DOHH2 (cell line): ENCODE measurements at regions not wholly inside any gene's neighbourhood (a gene's known extent, or its start where the extent isn't known, plus 50 kb on each side); places are given as distances from the start of the nearest gene placed in this dataset.

Source experiments
- H3F3A ChIP-seq: fragments of 200-600 bp; sonication (generic), shearing (Covaris generic); 2 replicates; pipeline ENCODE4 v1.6.0; 2016; ENCODE audit warnings: antibody characterized with exemption, mild to moderate bottlenecking; ENCODE audit not compliant: control insufficient read depth, insufficient read depth
- H3K27ac ChIP-seq: fragments of 200-600 bp; sonication (generic); 2 replicates; pipeline ENCODE4 v1.5.1; 2014; ENCODE audit warnings: low read depth, mild to moderate bottlenecking, low read length, moderate library complexity
- H3K27me3 ChIP-seq: fragments of 200-600 bp; sonication (generic); 2 replicates; pipeline ENCODE4 v1.6.1; 2014; ENCODE audit warnings: mild to moderate bottlenecking, low read length, mixed read lengths; ENCODE audit not compliant: control insufficient read depth
- H3K36me3 ChIP-seq: fragments of 200-600 bp; sonication (generic); 2 replicates; pipeline ENCODE4 v1.6.1; 2014; ENCODE audit warnings: mild to moderate bottlenecking, low read length, moderate library complexity, mixed read lengths; ENCODE audit not compliant: control insufficient read depth
- H3K4me1 ChIP-seq: fragments of 200-600 bp; sonication (generic); 2 replicates; pipeline ENCODE4 v1.6.1; 2014; ENCODE audit warnings: mild to moderate bottlenecking, low read length, mixed read lengths; ENCODE audit not compliant: control insufficient read depth
- H3K4me2 ChIP-seq: fragments of 200-600 bp; sonication (generic); 2 replicates; pipeline ENCODE4 v1.6.0; 2014; ENCODE audit warnings: mild to moderate bottlenecking, low read length, moderate library complexity
- H3K4me3 ChIP-seq: fragments of 200-600 bp; sonication (generic); 2 replicates; pipeline ENCODE4 v1.5.1; 2014; ENCODE audit warnings: mild to moderate bottlenecking, low read length, mixed read lengths
- H3K79me2 ChIP-seq: fragments of 200-600 bp; sonication (generic); 2 replicates; pipeline ENCODE4 v1.6.1; 2014; ENCODE audit warnings: mild to moderate bottlenecking, low read length, mixed read lengths; ENCODE audit not compliant: control insufficient read depth
- H3K9me2 ChIP-seq: fragments of 200-600 bp; sonication (generic); replicated peaks from 2 replicates; pipeline ENCODE4 v1.6.1; 2014; ENCODE audit warnings: mild to moderate bottlenecking, low read length, mixed read lengths; ENCODE audit not compliant: control insufficient read depth
- H3K9me3 ChIP-seq: fragments of 200-600 bp; sonication (generic); 2 replicates; pipeline ENCODE4 v1.6.1; 2014; ENCODE audit warnings: antibody characterized with exemption, low read length, mixed read lengths; ENCODE audit not compliant: control insufficient read depth, insufficient read depth
- H4K20me1 ChIP-seq: fragments of 200-600 bp; sonication (generic); 2 replicates; pipeline ENCODE4 v1.6.0; 2014; ENCODE audit warnings: low read depth, mild to moderate bottlenecking, antibody characterized with exemption, low read length, moderate library complexity; ENCODE audit not compliant: control insufficient read depth, insufficient read depth
- CTCF ChIP-seq: fragments of 200-600 bp; sonication (generic); IDR thresholded peaks from one replicate; pipeline ENCODE4 v1.5.1; 2014; ENCODE audit warnings: antibody characterized with exemption, mild to moderate bottlenecking, low read depth, low read length; ENCODE audit not compliant: poor library complexity, severe bottlenecking
- EZH2phosphoT487 ChIP-seq: fragments of 200-600 bp; sonication (generic); IDR thresholded peaks from 2 replicates; pipeline ENCODE4 v1.6.1; 2017; ENCODE audit warnings: borderline replicate concordance, mild to moderate bottlenecking, antibody characterized with exemption, low read length, moderate library complexity, mixed read lengths

GRCh38 chr11:16558494-16558893 is 180.0 kb upstream of the C11orf58 start:
- Histone ChIP-seq H3K9me2 (no peaks in the 10 kb centered on the region), H3K9me3 (no peaks in the 10 kb centered on the region), H4K20me1 (no peaks in the 10 kb centered on the region), H3F3A (no peaks in the 10 kb centered on the region), H3K4me3 (no peak overlapping the region), H3K27ac (no peak overlapping the region), H3K4me1 (no peaks in the 10 kb centered on the region), H3K4me2 (no peak overlapping the region), H3K79me2 (no peaks in the 10 kb centered on the region), H3K36me3 (no peaks in the 10 kb centered on the region), H3K27me3 (no peaks in the 10 kb centered on the region)
- no peak for TF ChIP-seq EZH2phosphoT487
- no peak for TF ChIP-seq CTCF

GRCh38 chr11:16555956-16556355 is 182.5 kb upstream of the C11orf58 start:
- H4K20me1 ChIP-seq: no peaks in the 10 kb centered on the region
- H3K79me2 ChIP-seq: no peaks in the 10 kb centered on the region
- no peaks in the 10 kb centered on the region for H3K9me3 ChIP-seq
- no peak overlapping the region for H3K4me3 ChIP-seq
- no peaks in the 10 kb centered on the region for H3K27me3 ChIP-seq
- no peaks in the 10 kb centered on the region for H3K9me2 ChIP-seq
- H3K27ac ChIP-seq: no peak overlapping the region
- TF ChIP-seq CTCF (no peak), EZH2phosphoT487 (no peak)
- no peak overlapping the region for H3K4me2 ChIP-seq
- H3F3A ChIP-seq: no peaks in the 10 kb centered on the region
- no peaks in the 10 kb centered on the region for H3K36me3 ChIP-seq
- no peaks in the 10 kb centered on the region for H3K4me1 ChIP-seq

- no peaks in the 10 kb centered on the region for H3K36me3 ChIP-seq
- H3K9me2 ChIP-seq: no peaks in the 10 kb centered on the region
- no peak overlapping the region for H3K27ac ChIP-seq
- no peak overlapping the region for H3K4me2 ChIP-seq
- H3K9me3 ChIP-seq: no peaks in the 10 kb centered on the region
- H3K4me3 ChIP-seq: no peak overlapping the region
- no peak for TF ChIP-seq EZH2phosphoT487
- no peak for TF ChIP-seq CTCF
- H3K4me1 ChIP-seq: no peaks in the 10 kb centered on the region
- H4K20me1 ChIP-seq: no peaks in the 10 kb centered on the region
- no peaks in the 10 kb centered on the region for H3F3A ChIP-seq
- no peaks in the 10 kb centered on the region for H3K27me3 ChIP-seq
- H3K79me2 ChIP-seq: no peaks in the 10 kb centered on the region
Measured at GRCh38 chr11:16554361-16554760, 184.1 kb upstream of the C11orf58 start.

- Histone ChIP-seq H3K27me3 (no peaks in the 10 kb centered on the region), H3K9me2 (no peaks in the 10 kb centered on the region), H3K4me1 (no peaks in the 10 kb centered on the region), H3F3A (no peaks in the 10 kb centered on the region), H3K36me3 (no peaks in the 10 kb centered on the region), H3K4me3 (no peak overlapping the region), H3K4me2 (no peak overlapping the region), H4K20me1 (no peaks in the 10 kb centered on the region), H3K79me2 (no peaks in the 10 kb centered on the region), H3K9me3 (no peaks in the 10 kb centered on the region), H3K27ac (no peak overlapping the region)
- TF ChIP-seq CTCF (no peak), EZH2phosphoT487 (no peak)
Measured at GRCh38 chr11:16547879-16548278, 190.6 kb upstream of the C11orf58 start.
